PC-3 (cell line): ENCODE measurements at regions not wholly inside any gene's neighbourhood (a gene's known extent, or its start where the extent isn't known, plus 50 kb on each side); places are given as distances from the start of the nearest gene placed in this dataset.

Experiments used
- ATAC-seq: fragments of 200-7000 bp; cut with Tn5 transposase; 2 replicates; pipeline ENCODE4 v1.9.1; 2020; ENCODE audit warnings: mild to moderate bottlenecking, moderate library complexity
- BruUV-seq: library from RNA; stranded (reverse); fragments of 400-500 nt; replicated peaks from 2 replicates; lab custom pipeline; 2021; lab: Mats Ljungman, UMichigan
- CTCF ChIA-PET: fragments of 300-600 bp; sonication (Branson Sonifier 250); formaldehyde crosslinking; loops from one replicate; lab custom pipeline; 2022; ENCODE audit warnings: antibody characterized with exemption; lab: Charles Lee
- POLR2A ChIA-PET: fragments of 300-600 bp; sonication (Branson Sonifier 250); formaldehyde crosslinking; loops from one replicate; lab custom pipeline; 2022; ENCODE audit warnings: antibody characterized with exemption; ENCODE audit not compliant: unreplicated experiment; lab: Charles Lee
- DNase-seq: peaks from one replicate; pipeline ENCODE4 v3.0.0-alpha.2; 2015
- H2AFZ ChIP-seq: fragments of 300-600 bp; sonication (generic); 2 replicates; pipeline ENCODE4 v1.6.0; 2016; ENCODE audit warnings: antibody characterized with exemption, low read length
- H3F3A ChIP-seq: fragments of 300-600 bp; sonication (generic); one replicate; pipeline ENCODE4 v1.6.0; 2017; ENCODE audit warnings: antibody characterized with exemption, low read length, control low read depth, mild to moderate bottlenecking; ENCODE audit not compliant: unreplicated experiment
- H3K27ac ChIP-seq: fragments of 300-600 bp; sonication (generic); 2 replicates; pipeline ENCODE4 v1.5.1; 2016; ENCODE audit warnings: mild to moderate bottlenecking, low read length
- H3K27me3 ChIP-seq: fragments of 300-600 bp; sonication (generic); 2 replicates; pipeline ENCODE4 v1.6.1; 2016; ENCODE audit warnings: low read length, mixed read lengths
- H3K36me3 ChIP-seq: fragments of 300-600 bp; sonication (generic); 2 replicates; pipeline ENCODE4 v1.6.1; 2016; ENCODE audit warnings: low read depth, mixed run types, low read length, mixed read lengths
- H3K4me1 ChIP-seq: fragments of 300-600 bp; sonication (generic); 2 replicates; pipeline ENCODE4 v1.5.1; 2016; ENCODE audit warnings: low read length; ENCODE audit not compliant: insufficient read depth
- H3K4me2 ChIP-seq: fragments of 300-600 bp; sonication (generic); 2 replicates; pipeline ENCODE4 v1.6.0; 2016; ENCODE audit warnings: low read length
- H3K4me3 ChIP-seq: fragments of 300-600 bp; sonication (generic); 2 replicates; pipeline ENCODE4 v1.5.1; 2016; ENCODE audit warnings: mild to moderate bottlenecking, low read length, mixed read lengths
- H3K79me2 ChIP-seq: fragments of 300-600 bp; sonication (generic); 2 replicates; pipeline ENCODE4 v1.6.1; 2017; ENCODE audit warnings: low read length, mixed read lengths
- H3K9ac ChIP-seq: fragments of 300-600 bp; sonication (generic); 2 replicates; pipeline ENCODE4 v1.6.0; 2016; ENCODE audit warnings: mild to moderate bottlenecking, low read length
- H3K9me2 ChIP-seq: fragments of 300-600 bp; sonication (generic); replicated peaks from 2 replicates; pipeline ENCODE4 v1.6.1; 2016; ENCODE audit warnings: mixed run types, low read length, mixed read lengths
- H3K9me3 ChIP-seq: fragments of 300-600 bp; sonication (generic); 2 replicates; pipeline ENCODE4 v1.6.1; 2016; ENCODE audit warnings: low read length, mixed read lengths
- H4K20me1 ChIP-seq: fragments of 300-600 bp; sonication (generic); 2 replicates; pipeline ENCODE4 v1.6.1; 2016; ENCODE audit warnings: low read length, mixed read lengths
- CTCF ChIP-seq: fragments of 300-600 bp; sonication (generic); conservative IDR thresholded peaks from 2 replicates; pipeline ENCODE4 v1.5.1; 2017; ENCODE audit warnings: antibody characterized with exemption, low read depth, mild to moderate bottlenecking, low read length
- EZH2 ChIP-seq: fragments of 300-600 bp; sonication (generic); IDR thresholded peaks from one replicate; pipeline ENCODE4 v1.6.1; 2017; ENCODE audit warnings: antibody characterized with exemption, mild to moderate bottlenecking, low read length; ENCODE audit not compliant: unreplicated experiment
- EZH2phosphoT487 ChIP-seq: fragments of 300-600 bp; sonication (generic); IDR thresholded peaks from 2 replicates; pipeline ENCODE4 v1.6.1; 2018; ENCODE audit warnings: mild to moderate bottlenecking, antibody characterized with exemption, low read length, borderline replicate concordance
- intact Hi-C: fragments of 100-400 bp; cut with micrococcal nuclease; formaldehyde crosslinking; loops from 2 replicates; pipeline ENCODE4 v1.9.0; 2023

DNA sequence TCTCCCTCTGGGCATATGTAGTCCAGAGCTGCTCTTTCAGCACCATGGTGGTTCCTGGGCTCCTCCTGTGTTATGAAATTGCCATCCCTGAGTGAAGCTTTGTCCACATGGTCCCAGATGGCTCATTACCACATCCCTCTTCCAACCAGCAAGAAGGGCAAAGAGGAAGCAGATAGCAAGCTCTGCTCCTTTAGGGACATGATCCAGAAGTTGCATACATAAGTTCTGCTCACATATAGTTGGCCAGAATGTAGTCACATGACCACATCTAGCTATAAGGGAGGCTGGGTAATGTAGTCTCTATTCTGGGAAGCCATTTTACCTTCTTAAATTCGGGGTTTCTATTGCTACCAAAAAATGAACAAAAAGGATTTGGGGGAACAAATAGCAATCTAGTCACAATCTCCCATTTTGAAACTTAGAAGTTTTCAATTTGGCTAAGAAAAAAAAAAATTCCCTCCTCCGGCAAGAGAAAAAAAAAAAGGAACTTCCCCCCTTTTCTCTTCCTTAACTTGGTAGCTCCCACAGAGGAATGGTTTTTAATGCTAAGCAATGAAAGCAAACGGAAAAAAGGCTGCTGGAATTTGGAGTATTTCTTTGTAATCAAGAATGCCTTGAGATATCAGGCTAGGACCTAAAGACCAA, 88.2 kb upstream of the USP9X start:
- no peaks in the 10 kb centered on the region for H3K9me3 ChIP-seq
- H3F3A ChIP-seq: no peaks in the 10 kb centered on the region
- ATAC-seq (peak; percentile 88), DNase-seq (peak; percentile 55)
- peak overlapping the region; percentile 81 for H2AFZ ChIP-seq
- intact Hi-C loops: no loop called here
- TF ChIP-seq EZH2 (no peak), CTCF (no peak), EZH2phosphoT487 (no peak)
- peak overlapping the region; percentile 41 for H3K4me2 ChIP-seq
- no peaks in the 10 kb centered on the region for H3K4me1 ChIP-seq
- no peaks in the 10 kb centered on the region for H3K9me2 ChIP-seq
- ChIA-PET CTCF (interaction anchor here (0.5 kb wide), 1 partner anchor 118 kb away, joined by 3 read pairs; no protein-coding TSS in a partner anchor), POLR2A (no interaction called here)
- BruUV-seq: no TSS peak
- H3K27ac ChIP-seq: no peak overlapping the region
- no peak overlapping the region for H3K9ac ChIP-seq
- H3K79me2 ChIP-seq: no peaks in the 10 kb centered on the region
- H3K36me3 ChIP-seq: no peaks in the 10 kb centered on the region
- H3K4me3 ChIP-seq: peak overlapping the region; percentile 39; the same call in 1 of the 2 replicates
- no peaks in the 10 kb centered on the region for H4K20me1 ChIP-seq
- H3K27me3 ChIP-seq: no peaks in the 10 kb centered on the region

- H3K36me3 ChIP-seq: no peaks in the 10 kb centered on the region
- BruUV-seq: no TSS peak
- H3F3A ChIP-seq: no peaks in the 10 kb centered on the region
- intact Hi-C loops: no loop called here
- no peak overlapping the region for H3K9ac ChIP-seq
- ChIA-PET CTCF (no interaction called here), POLR2A (no interaction called here)
- H3K4me3 ChIP-seq: no peak overlapping the region
- H3K27me3 ChIP-seq: no peaks in the 10 kb centered on the region
- no peak for TF ChIP-seq EZH2phosphoT487
- no peak for TF ChIP-seq EZH2
- no peak for TF ChIP-seq CTCF
- no peak overlapping the region for H3K4me2 ChIP-seq
- ATAC-seq (no peak), DNase-seq (no peak)
- H2AFZ ChIP-seq: no peak overlapping the region
- H3K9me3 ChIP-seq: no peaks in the 10 kb centered on the region
- H3K79me2 ChIP-seq: no peaks in the 10 kb centered on the region
- H3K4me1 ChIP-seq: no peaks in the 10 kb centered on the region
- no peaks in the 10 kb centered on the region for H4K20me1 ChIP-seq
- no peak overlapping the region for H3K27ac ChIP-seq
- H3K9me2 ChIP-seq: no peaks in the 10 kb centered on the region
Measured at GRCh38 chrX:40998123-40998522, 87.1 kb upstream of the USP9X start.

DNA sequence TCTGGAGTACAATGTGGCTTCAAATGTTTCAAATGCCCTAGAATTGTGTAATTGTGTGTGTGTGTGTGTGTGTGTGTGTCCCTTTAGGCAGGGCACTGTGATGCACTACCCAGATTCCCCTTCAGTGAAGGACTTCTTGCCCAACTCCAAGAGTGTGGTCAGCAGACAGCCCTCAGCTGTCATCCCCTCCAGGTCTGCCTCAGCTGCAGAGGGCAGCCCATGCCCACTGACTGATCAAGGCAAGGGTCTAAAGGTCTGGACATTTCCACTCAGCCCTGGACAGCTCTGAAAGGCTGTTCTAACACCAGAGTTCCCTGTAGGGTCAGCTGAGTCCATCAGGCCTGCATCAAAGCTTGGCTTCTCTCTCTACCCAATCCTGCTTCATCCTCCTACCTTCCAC, 83.9 kb upstream of the USP9X start:
- H4K20me1 ChIP-seq: no peaks in the 10 kb centered on the region
- H3K36me3 ChIP-seq: no peaks in the 10 kb centered on the region
- no peak overlapping the region for H2AFZ ChIP-seq
- intact Hi-C loops: no loop called here
- H3K9ac ChIP-seq: no peak overlapping the region
- no peak overlapping the region for H3K27ac ChIP-seq
- no peaks in the 10 kb centered on the region for H3K9me3 ChIP-seq
- no peak overlapping the region for H3K4me3 ChIP-seq
- H3K27me3 ChIP-seq: no peaks in the 10 kb centered on the region
- H3K79me2 ChIP-seq: no peaks in the 10 kb centered on the region
- ATAC-seq (no peak), DNase-seq (no peak)
- H3F3A ChIP-seq: no peaks in the 10 kb centered on the region
- BruUV-seq: no TSS peak
- no peaks in the 10 kb centered on the region for H3K4me1 ChIP-seq
- ChIA-PET POLR2A (no interaction called here), CTCF (interaction anchor here (0.6 kb wide), 1 partner anchor 114 kb away, joined by 9 read pairs; no protein-coding TSS in a partner anchor)
- no peak overlapping the region for H3K4me2 ChIP-seq
- H3K9me2 ChIP-seq: no peaks in the 10 kb centered on the region
- TF ChIP-seq EZH2 (no peak), CTCF (no peak), EZH2phosphoT487 (no peak)
